ENCODE measurements at regions not wholly inside any gene's neighbourhood (a gene's known extent, or its start where the extent isn't known, plus 50 kb on each side); places are given as distances from the start of the nearest gene placed in this dataset.

DNA sequence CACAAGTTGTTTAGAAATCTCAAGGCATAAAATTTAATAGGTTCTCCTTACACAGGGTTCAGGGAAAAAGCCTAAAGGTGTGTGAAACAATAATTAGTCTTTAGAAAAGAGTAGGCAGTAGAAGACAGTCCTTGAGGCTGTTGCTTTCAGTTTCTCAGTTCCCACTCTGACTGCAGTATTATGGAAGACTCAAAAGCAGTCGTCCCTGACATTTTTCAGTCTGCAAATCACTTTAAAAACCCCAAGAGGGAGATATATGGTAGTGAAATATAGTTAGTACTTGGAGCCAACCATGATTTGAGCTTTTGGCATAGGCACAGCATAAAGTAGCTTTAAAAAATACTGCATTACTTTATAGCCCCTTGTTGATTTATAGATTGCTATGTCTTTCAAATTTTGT is 299.7 kb downstream of the OLFM3 start:
- no peaks in the 10 kb centered on the region for H3K9me3 ChIP-seq
- TF ChIP-seq TFCP2L1 (CRISPR knock-in tag; IDR thresholded peaks at IDR 0.05) (no peak), REST (IDR thresholded peaks at IDR 0.05) (no peak), EP300 (IDR thresholded peaks at IDR 0.05) (no peak), MYC (IDR thresholded peaks at IDR 0.05; ENCODE audit: borderline replicate concordance, low read length) (no peak), MAZ (IDR thresholded peaks at IDR 0.05; ENCODE audit: borderline replicate concordance, low read depth, low read length) (no peak), BHLHE40 (IDR thresholded peaks at IDR 0.05; ENCODE audit: low read depth, low read length) (no peak), HEYL (CRISPR knock-in tag; IDR thresholded peaks at IDR 0.05) (no peak), KDM1A (IDR thresholded peaks at IDR 0.05; ENCODE audit: low read depth) (no peak), CHD2 (IDR thresholded peaks at IDR 0.05; ENCODE audit: low read length, partially characterized antibody) (no peak), HOXB5 (CRISPR knock-in tag; IDR thresholded peaks at IDR 0.05) (no peak), ESRRA (IDR thresholded peaks at IDR 0.05; ENCODE audit: borderline replicate concordance, low read length) (no peak), FOXS1 (CRISPR knock-in tag; IDR thresholded peaks at IDR 0.05) (no peak), RFX5 (IDR thresholded peaks at IDR 0.05) (no peak)
- TF ChIP-seq, protein P1, sequence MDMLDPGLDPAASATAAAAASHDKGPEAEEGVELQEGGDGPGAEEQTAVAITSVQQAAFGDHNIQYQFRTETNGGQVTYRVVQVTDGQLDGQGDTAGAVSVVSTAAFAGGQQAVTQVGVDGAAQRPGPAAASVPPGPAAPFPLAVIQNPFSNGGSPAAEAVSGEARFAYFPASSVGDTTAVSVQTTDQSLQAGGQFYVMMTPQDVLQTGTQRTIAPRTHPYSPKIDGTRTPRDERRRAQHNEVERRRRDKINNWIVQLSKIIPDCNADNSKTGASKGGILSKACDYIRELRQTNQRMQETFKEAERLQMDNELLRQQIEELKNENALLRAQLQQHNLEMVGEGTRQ (IDR thresholded peaks at IDR 0.05) = no peak
- TF ChIP-seq, protein P2, sequence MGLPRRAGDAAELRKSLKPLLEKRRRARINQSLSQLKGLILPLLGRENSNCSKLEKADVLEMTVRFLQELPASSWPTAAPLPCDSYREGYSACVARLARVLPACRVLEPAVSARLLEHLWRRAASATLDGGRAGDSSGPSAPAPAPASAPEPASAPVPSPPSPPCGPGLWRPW (IDR thresholded peaks at IDR 0.05) = no peak
- H3K4me1 ChIP-seq = no peaks in the 10 kb centered on the region
- no peak overlapping the region for H3K4me2 ChIP-seq
- no peak for ATAC-seq
- CTCF ChIA-PET = no interaction called here
- H3K27ac ChIP-seq = no peak overlapping the region
- POLR2A ChIA-PET = no interaction called here
- WGBS (ENCODE audit: missing lambda C conversion rate) = 0% methylated on average over 1 of the region's 1 CpG
- no peak for DNase-seq (ENCODE audit: low read depth in 1 of 2, low spot score in 1 of 2)
- H3K4me3 ChIP-seq = no peak overlapping the region
- no peak for FAIRE-seq

DNA sequence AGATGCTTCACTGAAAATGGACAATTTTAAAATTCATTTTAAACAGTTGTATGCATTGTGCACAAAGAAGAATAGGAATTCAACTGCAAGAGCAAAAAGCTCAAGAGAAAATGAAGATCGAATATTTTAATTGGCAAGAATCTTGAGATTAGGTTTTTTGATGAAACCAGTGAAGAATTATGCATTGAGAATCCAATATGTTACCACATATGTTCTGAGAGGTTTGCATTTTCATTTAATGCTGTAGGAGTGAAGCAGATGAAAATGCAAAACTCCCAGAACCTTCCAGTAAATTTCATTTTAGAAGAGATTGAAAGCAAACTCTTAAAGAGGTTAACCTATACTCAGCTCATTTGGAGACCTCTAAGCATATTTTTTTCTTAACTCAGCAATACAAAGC is 298.0 kb downstream of the OLFM3 start:
- no peaks in the 10 kb centered on the region for H3K4me1 ChIP-seq
- H3K4me2 ChIP-seq = no peak overlapping the region
- H3K4me3 ChIP-seq = no peak overlapping the region
- TF ChIP-seq POLR2A (IDR thresholded peaks at IDR 0.05; ENCODE audit: low read length) (no peak), TFCP2L1 (CRISPR knock-in tag; IDR thresholded peaks at IDR 0.05) (no peak), TP53 (CRISPR knock-in tag; IDR thresholded peaks at IDR 0.05) (no peak), NR3C1 (IDR thresholded peaks at IDR 0.05) (no peak), JUNB (IDR thresholded peaks at IDR 0.05) (no peak), GATA3 (IDR thresholded peaks at IDR 0.05; ENCODE audit: borderline replicate concordance) (no peak)
- no peaks in the 10 kb centered on the region for H3K9me3 ChIP-seq
- ATAC-seq = no peak
- no peak overlapping the region for H3K27ac ChIP-seq
- POLR2A ChIA-PET = no interaction called here
- no peak for FAIRE-seq
- WGBS (ENCODE audit: missing lambda C conversion rate) = 3% methylated on average over 1 of the region's 1 CpG
- DNase-seq (ENCODE audit: low read depth in 1 of 2, low spot score in 1 of 2) = no peak
- CTCF ChIA-PET = no interaction called here

GRCh38 chr1:101704895-101705294 is 291.8 kb downstream of the OLFM3 start:
- no peak for FAIRE-seq
- no peak overlapping the region for H3K27ac ChIP-seq
- H3K9me3 ChIP-seq = no peaks in the 10 kb centered on the region
- ChIA-PET POLR2A (no interaction called here), CTCF (no interaction called here)
- DNase-seq (ENCODE audit: low read depth in 1 of 2, low spot score in 1 of 2) = no peak
- H3K4me3 ChIP-seq = no peak overlapping the region
- ATAC-seq = no peak
- no peak overlapping the region for H3K4me2 ChIP-seq
- TF ChIP-seq, protein P3, sequence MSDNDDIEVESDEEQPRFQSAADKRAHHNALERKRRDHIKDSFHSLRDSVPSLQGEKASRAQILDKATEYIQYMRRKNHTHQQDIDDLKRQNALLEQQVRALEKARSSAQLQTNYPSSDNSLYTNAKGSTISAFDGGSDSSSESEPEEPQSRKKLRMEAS (IDR thresholded peaks at IDR 0.05) = no peak
- no peak for TF ChIP-seq RARB (CRISPR knock-in tag; IDR thresholded peaks at IDR 0.05)
- TF ChIP-seq FOSB (CRISPR knock-in tag; IDR thresholded peaks at IDR 0.05) = no peak
- TF ChIP-seq RFX5 (IDR thresholded peaks at IDR 0.05) = no peak
- no peaks in the 10 kb centered on the region for H3K4me1 ChIP-seq

Measured in A549 (cell line).